Epithelial cell of esophagus (primary cell): ENCODE measurements at regions not wholly inside any gene's neighbourhood (a gene's known extent, or its start where the extent isn't known, plus 50 kb on each side); places are given as distances from the start of the nearest gene placed in this dataset.

Experiments
- DNase-seq: peaks from one replicate; pipeline ENCODE4 v3.0.0; 2010; ENCODE audit warnings: low read depth
- H3K4me3 ChIP-seq: 2 replicates; pipeline ENCODE4 v1.5.1; 2011; ENCODE audit warnings: mild to moderate bottlenecking, low read length, control low read depth
- TF ChIP-seq, protein P1 (sequence below): IDR thresholded peaks from 2 replicates; pipeline ENCODE4 v1.5.1; 2011; ENCODE audit warnings: low read depth, mild to moderate bottlenecking, low read length, control low read depth, inconsistent platforms; ENCODE audit not compliant: insufficient read depth; ENCODE audit errors: missing control alignments

DNA sequence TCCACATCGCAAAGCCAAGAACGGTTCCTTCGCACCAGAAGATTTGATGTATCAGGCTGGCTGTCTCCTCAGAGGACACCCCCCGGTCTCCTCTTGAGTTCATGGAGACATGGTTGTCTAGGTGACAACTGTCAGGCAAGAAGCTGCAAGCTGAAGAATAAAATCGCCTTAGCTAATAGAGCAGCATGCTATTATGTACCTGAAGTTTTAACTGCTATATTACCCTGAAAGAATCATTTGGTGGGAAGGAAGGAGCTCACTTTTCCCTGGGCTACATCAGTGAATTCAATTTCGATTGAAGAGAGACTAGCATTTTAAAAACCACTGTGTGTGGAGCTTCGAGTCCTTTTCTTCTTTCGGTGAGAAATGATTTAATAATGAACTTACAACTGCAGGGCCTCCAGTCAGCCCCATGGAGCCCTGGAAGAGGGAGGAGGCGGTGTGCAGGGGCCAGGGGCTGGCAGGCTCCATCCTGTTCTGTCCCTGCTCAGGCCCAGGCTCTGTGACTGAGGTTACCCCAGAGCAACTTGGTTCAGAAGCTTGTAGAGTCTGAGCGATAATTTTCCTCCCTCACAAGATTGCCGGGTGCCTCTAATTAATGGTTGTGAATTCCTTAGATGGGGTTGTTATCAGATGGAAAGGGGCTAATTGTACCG lies 191.3 kb downstream of the MID1IP1 start:
- TF ChIP-seq, protein P1, sequence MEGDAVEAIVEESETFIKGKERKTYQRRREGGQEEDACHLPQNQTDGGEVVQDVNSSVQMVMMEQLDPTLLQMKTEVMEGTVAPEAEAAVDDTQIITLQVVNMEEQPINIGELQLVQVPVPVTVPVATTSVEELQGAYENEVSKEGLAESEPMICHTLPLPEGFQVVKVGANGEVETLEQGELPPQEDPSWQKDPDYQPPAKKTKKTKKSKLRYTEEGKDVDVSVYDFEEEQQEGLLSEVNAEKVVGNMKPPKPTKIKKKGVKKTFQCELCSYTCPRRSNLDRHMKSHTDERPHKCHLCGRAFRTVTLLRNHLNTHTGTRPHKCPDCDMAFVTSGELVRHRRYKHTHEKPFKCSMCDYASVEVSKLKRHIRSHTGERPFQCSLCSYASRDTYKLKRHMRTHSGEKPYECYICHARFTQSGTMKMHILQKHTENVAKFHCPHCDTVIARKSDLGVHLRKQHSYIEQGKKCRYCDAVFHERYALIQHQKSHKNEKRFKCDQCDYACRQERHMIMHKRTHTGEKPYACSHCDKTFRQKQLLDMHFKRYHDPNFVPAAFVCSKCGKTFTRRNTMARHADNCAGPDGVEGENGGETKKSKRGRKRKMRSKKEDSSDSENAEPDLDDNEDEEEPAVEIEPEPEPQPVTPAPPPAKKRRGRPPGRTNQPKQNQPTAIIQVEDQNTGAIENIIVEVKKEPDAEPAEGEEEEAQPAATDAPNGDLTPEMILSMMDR, result no peak
- no peak overlapping the region for H3K4me3 ChIP-seq
- no peak for DNase-seq

DNA sequence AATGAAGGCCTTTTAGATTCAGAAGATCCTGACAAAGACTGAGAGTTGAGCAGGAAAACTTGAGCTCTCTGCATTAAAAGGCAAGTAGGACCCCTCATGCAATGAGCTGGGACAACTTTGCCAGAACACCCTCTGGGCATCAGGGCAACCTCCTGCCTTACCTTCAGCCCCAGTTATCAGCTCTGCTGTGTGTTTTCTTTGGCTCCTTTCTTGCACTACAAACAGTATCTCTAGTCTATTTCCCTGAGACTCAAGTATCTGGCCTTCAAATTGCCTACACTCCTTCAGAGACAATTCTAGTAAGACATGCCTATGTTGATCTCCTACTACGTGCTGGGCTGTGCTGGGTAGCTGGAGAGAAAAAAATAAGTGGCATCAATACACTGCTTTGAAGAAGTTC lies 192.2 kb downstream of the MID1IP1 start:
- H3K4me3 ChIP-seq, result no peak overlapping the region
- TF ChIP-seq, protein P1, result no peak
- no peak for DNase-seq

DNA sequence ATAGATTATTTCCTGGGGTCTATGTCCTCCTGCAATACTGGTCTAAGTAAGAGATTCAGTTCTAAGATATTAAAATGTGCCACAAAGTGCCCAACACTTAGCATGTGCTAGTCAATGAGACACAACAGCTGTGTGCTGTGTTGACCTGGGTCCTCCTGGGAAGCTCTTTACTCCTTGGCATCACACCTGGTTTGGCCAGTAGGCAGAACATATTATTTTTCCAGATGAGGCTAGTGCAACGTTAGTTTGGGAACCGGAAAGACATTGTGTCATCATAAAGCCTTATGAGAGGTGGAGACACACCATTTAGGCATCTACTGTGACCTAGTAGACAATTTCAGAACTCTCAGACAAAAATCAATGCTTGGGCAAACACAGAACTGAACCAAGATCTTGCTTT lies 197.8 kb downstream of the MID1IP1 start:
- TF ChIP-seq, protein P1, result no peak
- no peak for DNase-seq
- H3K4me3 ChIP-seq, result no peak overlapping the region

DNA sequence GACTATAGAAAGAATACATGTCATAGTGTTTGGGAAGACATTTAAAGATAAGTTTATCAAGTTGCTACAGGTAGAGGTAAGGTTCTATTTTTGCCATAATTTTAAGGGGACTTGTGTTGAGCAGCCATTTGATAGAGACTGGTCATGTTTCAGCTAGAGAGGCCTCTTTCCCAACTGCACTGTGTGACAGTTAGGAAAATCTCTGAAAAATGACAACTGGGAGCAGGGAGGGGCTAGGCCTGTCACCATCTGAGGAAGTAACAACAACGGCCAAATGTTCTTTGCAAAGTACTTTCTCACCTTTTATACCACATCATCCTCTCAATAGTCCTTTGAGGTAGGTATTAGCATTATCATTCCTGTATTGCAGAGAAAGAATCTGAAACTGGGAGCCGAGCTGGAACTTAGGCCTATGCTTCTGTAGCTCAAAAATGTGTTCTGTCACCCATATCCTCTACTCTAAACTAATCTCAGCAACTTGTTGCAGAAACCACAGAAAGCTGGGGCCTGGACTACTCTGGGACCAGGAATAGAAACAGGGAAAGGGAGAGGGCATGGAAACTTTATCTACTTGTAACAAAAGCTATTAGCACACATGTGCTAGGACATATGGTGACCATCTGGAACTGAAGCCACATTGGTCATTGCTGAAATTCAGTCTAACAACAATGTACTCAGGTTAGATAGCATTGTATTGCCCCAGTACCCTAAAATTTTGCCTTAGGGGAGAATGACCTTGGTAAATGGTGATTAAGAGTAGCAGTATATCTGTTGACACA lies 198.9 kb downstream of the MID1IP1 start:
- TF ChIP-seq, protein P1, result no peak
- no peak for DNase-seq
- no peak overlapping the region for H3K4me3 ChIP-seq

DNA sequence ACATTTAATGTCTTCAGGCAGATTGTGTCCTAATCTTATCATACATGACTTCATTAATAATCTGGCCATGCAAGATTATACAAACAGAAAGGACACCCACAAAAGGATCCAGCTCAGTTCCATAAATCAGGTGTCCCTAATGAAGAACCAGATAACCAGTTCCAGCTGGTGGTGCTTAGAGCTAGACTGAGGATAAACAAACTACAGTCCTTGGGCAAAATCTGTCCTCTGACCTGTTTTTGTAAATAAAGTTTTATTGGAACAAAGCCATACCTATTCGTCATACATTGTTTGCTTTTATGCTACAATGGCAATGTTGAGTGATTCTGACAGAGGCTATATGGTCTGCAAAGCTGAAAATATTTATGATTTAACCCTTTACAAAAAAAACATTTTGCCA lies 199.5 kb downstream of the MID1IP1 start:
- H3K4me3 ChIP-seq, result no peak overlapping the region
- peak; percentile 10 for DNase-seq
- TF ChIP-seq, protein P1, result no peak

DNA sequence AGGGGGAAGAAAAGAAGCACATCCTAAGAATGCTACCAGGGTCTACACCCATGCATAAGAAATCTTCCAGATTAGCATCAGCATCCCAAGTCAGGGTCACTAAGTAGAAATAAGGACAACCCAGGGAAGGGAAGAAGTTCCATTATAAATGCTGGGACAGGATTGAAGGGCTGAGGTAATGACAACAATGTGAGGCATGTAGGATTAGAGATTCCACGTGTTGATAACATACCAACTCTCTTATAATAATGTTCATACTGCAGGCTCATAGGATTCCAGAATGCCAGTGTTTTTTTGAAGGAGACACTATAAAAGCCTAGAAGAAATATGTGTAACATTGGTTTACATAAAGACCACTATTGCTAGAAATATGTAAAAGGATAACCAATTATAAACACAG lies 201.2 kb downstream of the MID1IP1 start:
- DNase-seq, result no peak
- TF ChIP-seq, protein P1, result no peak

More for the DNA sequence above, 201.2 kb downstream of the MID1IP1 start:
- H3K4me3 ChIP-seq, result no peak overlapping the region
